SK-N-MC (cell line): ENCODE measurements at regions not wholly inside any gene's neighbourhood (a gene's known extent, or its start where the extent isn't known, plus 50 kb on each side); places are given as distances from the start of the nearest gene placed in this dataset.
"Not testable (repeated sequence)": the region's sequence is repeated elsewhere in the genome, so short reads cannot be mapped to it uniquely, and the experiment has no call there.

Experiments
- EZH2 ChIP-seq: fragments of 200-600 bp; sonication (generic); IDR thresholded peaks from one replicate; pipeline ENCODE4 v1.6.1; 2017; ENCODE audit warnings: antibody characterized with exemption
- FOXP2 ChIP-seq: optimal IDR thresholded peaks from 2 replicates; pipeline ENCODE3; 2011; ENCODE audit warnings: mild to moderate bottlenecking, moderate library complexity; ENCODE audit not compliant: insufficient read depth; ENCODE audit errors: extremely low read length, control extremely low read depth
- POLR2AphosphoS5 ChIP-seq: IDR thresholded peaks from 2 replicates; pipeline ENCODE4 v1.6.1; 2012; ENCODE audit warnings: mild to moderate bottlenecking, low read depth, low read length, borderline replicate concordance

DNA sequence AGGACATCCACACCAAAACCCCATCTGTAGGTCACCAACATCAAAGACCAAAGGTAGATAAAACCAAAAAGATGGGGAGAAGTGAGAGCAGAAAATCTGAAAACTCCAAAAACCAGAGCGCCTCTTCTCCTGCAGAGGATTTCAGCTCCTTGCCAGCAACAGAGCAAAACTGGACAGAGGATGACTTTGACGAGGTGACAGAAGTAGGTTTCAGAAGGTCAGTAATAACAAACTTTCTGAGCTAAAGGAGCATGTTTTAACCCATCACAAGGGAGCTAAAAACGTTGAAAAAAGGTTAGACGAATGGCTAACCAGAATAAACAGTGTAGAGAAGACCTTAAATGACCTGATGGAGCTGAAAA, 142.9 kb upstream of the FBXL7 start:
- TF ChIP-seq POLR2AphosphoS5, EZH2, FOXP2: not testable (repeated sequence)
